PC-9 (cell line): ENCODE measurements at regions not wholly inside any gene's neighbourhood (a gene's known extent, or its start where the extent isn't known, plus 50 kb on each side); places are given as distances from the start of the nearest gene placed in this dataset.
A peak's percentile ranks its signal among the peaks of the same experiment; 100 is the strongest.

ENCODE experiments used
- BruUV-seq: library from RNA; stranded (reverse); fragments of 400-500 nt; replicated peaks from 2 replicates; lab custom pipeline; 2021; lab: Mats Ljungman, UMichigan
- CTCF ChIA-PET: fragments of 300-600 bp; sonication (Branson Sonifier 250); formaldehyde crosslinking; loops from one replicate; lab custom pipeline; 2022; ENCODE audit warnings: antibody characterized with exemption; lab: Charles Lee
- POLR2A ChIA-PET: fragments of 300-600 bp; sonication (Branson Sonifier 250); formaldehyde crosslinking; loops from one replicate; lab custom pipeline; 2022; ENCODE audit warnings: antibody characterized with exemption; ENCODE audit not compliant: unreplicated experiment; lab: Charles Lee
- DNase-seq, 2 experiments: peaks; one replicate each; pipeline versions ENCODE4 v3.0.0 to v3.0.0-alpha.2; 2015 to 2022; ENCODE audit warnings: mixed read lengths in 1 of 2
- H2AFZ ChIP-seq: fragments of 200-600 bp; sonication (generic); 2 replicates; pipeline ENCODE4 v1.8.1; 2017; ENCODE audit warnings: antibody characterized with exemption
- H3F3A ChIP-seq: fragments of 200-600 bp; sonication (generic); 2 replicates; pipeline ENCODE4 v1.8.1; 2017; ENCODE audit warnings: antibody characterized with exemption, mild to moderate bottlenecking, low read depth; ENCODE audit not compliant: insufficient read depth
- H3K27ac ChIP-seq: fragments of 200-600 bp; sonication (generic); 2 replicates; pipeline ENCODE4 v1.6.1; 2016; ENCODE audit warnings: mixed run types
- H3K27me3 ChIP-seq: fragments of 200-600 bp; sonication (generic); 2 replicates; pipeline ENCODE4 v1.6.1; 2016; ENCODE audit warnings: low read depth, mixed run types; ENCODE audit not compliant: insufficient read depth
- H3K36me3 ChIP-seq: fragments of 200-600 bp; sonication (generic); 2 replicates; pipeline ENCODE4 v1.6.1; 2016; ENCODE audit warnings: low read depth, mixed run types
- H3K4me1 ChIP-seq: fragments of 200-600 bp; sonication (generic); replicated peaks from 2 replicates; pipeline ENCODE4 v1.6.1; 2016; ENCODE audit warnings: mixed run types; ENCODE audit not compliant: insufficient read depth
- H3K4me2 ChIP-seq: fragments of 200-600 bp; sonication (generic); 2 replicates; pipeline ENCODE4 v1.6.1; 2017; ENCODE audit warnings: mixed run types
- H3K4me3 ChIP-seq: fragments of 200-600 bp; sonication (generic); 2 replicates; pipeline ENCODE4 v1.6.1; 2016; ENCODE audit warnings: mixed run types
- H3K79me2 ChIP-seq: fragments of 200-600 bp; sonication (generic); 2 replicates; pipeline ENCODE4 v1.6.1; 2017; ENCODE audit warnings: low read depth, mixed run types
- H3K9me2 ChIP-seq: fragments of 200-600 bp; sonication (generic); 2 replicates; pipeline ENCODE4 v1.8.1; 2017; ENCODE audit warnings: mild to moderate bottlenecking; ENCODE audit not compliant: insufficient read depth
- H3K9me3 ChIP-seq: fragments of 200-600 bp; sonication (generic); 2 replicates; pipeline ENCODE4 v1.8.1; 2016; ENCODE audit warnings: low read depth; ENCODE audit not compliant: insufficient read depth
- H4K20me1 ChIP-seq: fragments of 200-600 bp; sonication (generic); 2 replicates; pipeline ENCODE4 v1.8.1; 2017; ENCODE audit not compliant: insufficient read depth
- CTCF ChIP-seq: fragments of 200-600 bp; sonication (generic); conservative IDR thresholded peaks from 2 replicates; pipeline ENCODE4 v1.6.1; 2017; ENCODE audit warnings: mixed run types, antibody characterized with exemption, mild to moderate bottlenecking, moderate library complexity
- EZH2 ChIP-seq: fragments of 200-600 bp; sonication (generic); IDR thresholded peaks from 2 replicates; pipeline ENCODE4 v1.8.0; 2017; ENCODE audit warnings: antibody characterized with exemption, low read depth
- intact Hi-C: fragments of 100-400 bp; cut with micrococcal nuclease; formaldehyde crosslinking; loops from one replicate; pipeline ENCODE4 v1.10.0; 2022; ENCODE audit not compliant: unreplicated experiment

GRCh38 chr14:101453225-101453624 is 108.1 kb upstream of the DIO3 start:
- no peak for DNase-seq
- Histone ChIP-seq H2AFZ (no peak overlapping the region), H3K9me3 (no peaks in the 10 kb centered on the region), H3K4me2 (no peak overlapping the region), H3K9me2 (no peaks in the 10 kb centered on the region), H3K4me1 (peaks cover 11% of the 10 kb centered on the region), H3F3A (no peaks in the 10 kb centered on the region; the same call in none of the 2 replicates), H3K4me3 (no peak overlapping the region), H3K36me3 (no peaks in the 10 kb centered on the region), H4K20me1 (no peaks in the 10 kb centered on the region), H3K27me3 (no peaks in the 10 kb centered on the region), H3K27ac (no peak overlapping the region), H3K79me2 (no peaks in the 10 kb centered on the region)
- ChIA-PET POLR2A (no interaction called here), CTCF (interaction anchor here (0.6 kb wide), 1 partner anchor 813 kb away, joined by 3 read pairs; no protein-coding TSS in a partner anchor)
- BruUV-seq, result no TSS peak
- no peak for TF ChIP-seq EZH2
- no peak for TF ChIP-seq CTCF
- intact Hi-C loops, result no loop called here

- no TSS peak for BruUV-seq
- Histone ChIP-seq H4K20me1 (no peaks in the 10 kb centered on the region), H3K27me3 (no peaks in the 10 kb centered on the region), H3K9me3 (no peaks in the 10 kb centered on the region), H3K4me3 (no peak overlapping the region), H3K27ac (no peak overlapping the region), H3F3A (no peaks in the 10 kb centered on the region; the same call in 1 of the 2 replicates), H2AFZ (no peak overlapping the region), H3K9me2 (no peaks in the 10 kb centered on the region), H3K79me2 (no peaks in the 10 kb centered on the region), H3K4me1 (peaks cover 11% of the 10 kb centered on the region), H3K36me3 (no peaks in the 10 kb centered on the region), H3K4me2 (peak overlapping the region; percentile 1; the same call in 1 of the 2 replicates)
- no peak for DNase-seq
- TF ChIP-seq EZH2 (no peak), CTCF (no peak)
- ChIA-PET CTCF (no interaction called here), POLR2A (no interaction called here)
- intact Hi-C loops, result no loop called here
Observed at GRCh38 chr14:101454229-101454628, 107.1 kb upstream of the DIO3 start.

GRCh38 chr14:101456246-101457175 is 104.8 kb upstream of the DIO3 start:
- Histone ChIP-seq H3K27ac (no peak overlapping the region), H3K4me2 (no peak overlapping the region), H3K9me2 (no peaks in the 10 kb centered on the region), H3K4me1 (peaks cover 15% of the 10 kb centered on the region), H3K27me3 (no peaks in the 10 kb centered on the region), H2AFZ (no peak overlapping the region), H3K4me3 (no peak overlapping the region), H4K20me1 (no peaks in the 10 kb centered on the region), H3K9me3 (no peaks in the 10 kb centered on the region), H3K79me2 (no peaks in the 10 kb centered on the region), H3F3A (no peaks in the 10 kb centered on the region; the same call in none of the 2 replicates), H3K36me3 (no peaks in the 10 kb centered on the region)
- no TSS peak for BruUV-seq
- ChIA-PET POLR2A (no interaction called here), CTCF (no interaction called here)
- no peak for TF ChIP-seq CTCF
- TF ChIP-seq EZH2, result no peak
- no peak for DNase-seq
- intact Hi-C loops, result no loop called here
